ENCODE measurements at regions not wholly inside any gene's neighbourhood (a gene's known extent, or its start where the extent isn't known, plus 50 kb on each side); places are given as distances from the start of the nearest gene placed in this dataset.

DNA sequence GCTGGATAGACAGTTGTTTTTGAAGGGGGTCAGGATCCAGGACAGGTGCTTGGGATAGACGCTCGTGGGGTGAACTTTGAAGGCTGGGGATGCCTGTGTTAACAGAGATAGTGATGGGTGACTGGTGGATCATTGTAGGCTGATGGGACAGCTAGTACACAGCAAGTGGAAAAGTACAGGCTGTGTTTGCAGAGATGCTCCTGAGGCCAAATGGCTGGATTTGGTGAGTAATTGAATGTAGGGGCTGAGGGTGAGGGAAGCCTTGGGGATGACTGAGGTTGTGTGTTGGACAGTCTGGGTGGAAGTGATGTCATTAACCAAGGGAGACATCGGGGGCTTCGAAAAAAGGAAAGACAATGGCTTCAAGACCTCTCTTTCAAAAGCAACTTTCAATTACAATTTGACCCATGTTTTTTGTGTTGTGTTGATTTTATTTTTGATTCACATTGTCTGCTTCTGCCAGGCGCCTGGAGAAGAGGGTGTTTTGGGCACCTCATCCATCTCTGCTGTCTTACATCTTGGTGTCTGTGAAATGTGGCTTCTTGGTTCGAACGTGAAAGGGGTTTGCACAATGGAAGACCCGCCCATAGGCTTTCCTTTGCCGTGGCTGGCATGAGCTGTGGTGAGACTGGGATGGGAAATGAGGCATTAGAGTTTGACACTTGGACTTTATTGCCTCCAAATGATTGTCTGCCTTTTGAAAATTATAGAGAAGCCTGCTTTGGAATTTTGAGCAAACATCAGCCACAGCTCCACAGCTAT, 147.5 kb downstream of the FOXD2 start:
- Histone ChIP-seq H3K4me1 (ENCODE audit: insufficient read depth, low read length, severe bottlenecking) (no peaks in the 10 kb centered on the region), H3K36me3 (ENCODE audit: insufficient read depth, low read length) (no peaks in the 10 kb centered on the region), H3K4me3 (ENCODE audit: low read depth, low read length, poor library complexity, severe bottlenecking) (no peak overlapping the region), H4K20me1 (ENCODE audit: insufficient read depth, low read length) (no peaks in the 10 kb centered on the region), H3F3A (ENCODE audit: insufficient read depth, low read length) (no peaks in the 10 kb centered on the region), H3K27ac (ENCODE audit: low read depth, low read length, poor library complexity, severe bottlenecking) (no peak overlapping the region), H3K4me2 (ENCODE audit: low read length) (no peak overlapping the region), H3K9ac (ENCODE audit: low read length) (no peak overlapping the region), H3K9me3 (ENCODE audit: low read length) (no peaks in the 10 kb centered on the region), H2AFZ (ENCODE audit: low read length) (no peak overlapping the region), H3K9me2 (ENCODE audit: low read depth, low read length) (no peaks in the 10 kb centered on the region), H3K27me3 (ENCODE audit: insufficient read depth, low read length) (no peaks in the 10 kb centered on the region), H3K79me2 (ENCODE audit: insufficient read depth, low read length) (no peaks in the 10 kb centered on the region)
- no peak for TF ChIP-seq EZH2 (IDR thresholded peaks at IDR 0.05; ENCODE audit: borderline replicate concordance, low read length)
- TF ChIP-seq, protein P1, sequence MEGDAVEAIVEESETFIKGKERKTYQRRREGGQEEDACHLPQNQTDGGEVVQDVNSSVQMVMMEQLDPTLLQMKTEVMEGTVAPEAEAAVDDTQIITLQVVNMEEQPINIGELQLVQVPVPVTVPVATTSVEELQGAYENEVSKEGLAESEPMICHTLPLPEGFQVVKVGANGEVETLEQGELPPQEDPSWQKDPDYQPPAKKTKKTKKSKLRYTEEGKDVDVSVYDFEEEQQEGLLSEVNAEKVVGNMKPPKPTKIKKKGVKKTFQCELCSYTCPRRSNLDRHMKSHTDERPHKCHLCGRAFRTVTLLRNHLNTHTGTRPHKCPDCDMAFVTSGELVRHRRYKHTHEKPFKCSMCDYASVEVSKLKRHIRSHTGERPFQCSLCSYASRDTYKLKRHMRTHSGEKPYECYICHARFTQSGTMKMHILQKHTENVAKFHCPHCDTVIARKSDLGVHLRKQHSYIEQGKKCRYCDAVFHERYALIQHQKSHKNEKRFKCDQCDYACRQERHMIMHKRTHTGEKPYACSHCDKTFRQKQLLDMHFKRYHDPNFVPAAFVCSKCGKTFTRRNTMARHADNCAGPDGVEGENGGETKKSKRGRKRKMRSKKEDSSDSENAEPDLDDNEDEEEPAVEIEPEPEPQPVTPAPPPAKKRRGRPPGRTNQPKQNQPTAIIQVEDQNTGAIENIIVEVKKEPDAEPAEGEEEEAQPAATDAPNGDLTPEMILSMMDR (IDR thresholded peaks at IDR 0.05; ENCODE audit: low read length) = no peak

DNA sequence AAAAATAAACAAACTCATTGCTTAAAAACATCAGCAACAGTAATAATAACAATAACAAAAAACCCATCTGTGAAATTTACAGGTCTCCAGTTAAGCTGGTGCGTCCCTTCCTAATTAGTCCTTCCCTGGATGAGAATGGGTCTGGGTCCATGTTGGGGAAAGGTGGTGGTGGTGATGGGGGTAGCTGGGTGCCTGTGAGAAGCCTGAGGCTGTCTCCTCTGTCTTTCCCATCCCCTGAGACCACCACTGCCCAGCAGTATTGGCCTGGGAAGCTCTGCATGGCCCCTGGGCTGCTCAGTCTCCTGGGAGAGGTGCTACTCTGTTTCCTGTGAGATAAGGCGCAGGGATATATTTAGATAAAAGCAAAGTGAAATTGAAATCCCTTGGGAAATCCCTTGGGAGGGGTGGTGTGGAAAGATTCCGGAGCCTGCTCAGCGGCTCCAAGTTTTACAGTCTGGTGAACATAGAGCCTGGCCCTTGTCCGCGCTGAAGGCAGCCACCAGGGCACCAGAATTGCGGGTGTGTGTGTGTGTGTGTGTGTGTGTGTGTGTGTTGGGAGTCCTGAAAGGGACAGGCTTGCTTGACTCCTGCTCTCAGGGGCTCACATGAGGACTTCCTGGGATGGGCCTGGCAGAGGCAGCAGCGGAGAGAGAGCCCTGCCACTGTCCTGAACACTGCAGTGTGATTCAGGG, 150.2 kb downstream of the FOXD2 start:
- Histone ChIP-seq H3K79me2 (ENCODE audit: insufficient read depth, low read length) (no peaks in the 10 kb centered on the region), H4K20me1 (ENCODE audit: insufficient read depth, low read length) (no peaks in the 10 kb centered on the region), H3K27me3 (ENCODE audit: insufficient read depth, low read length) (no peaks in the 10 kb centered on the region), H3K36me3 (ENCODE audit: insufficient read depth, low read length) (no peaks in the 10 kb centered on the region), H3K4me1 (ENCODE audit: insufficient read depth, low read length, severe bottlenecking) (no peaks in the 10 kb centered on the region), H3K9me3 (ENCODE audit: low read length) (no peaks in the 10 kb centered on the region), H3K4me2 (ENCODE audit: low read length) (no peak overlapping the region), H3K9ac (ENCODE audit: low read length) (no peak overlapping the region), H3K4me3 (ENCODE audit: low read depth, low read length, poor library complexity, severe bottlenecking) (no peak overlapping the region), H3F3A (ENCODE audit: insufficient read depth, low read length) (no peaks in the 10 kb centered on the region), H3K9me2 (ENCODE audit: low read depth, low read length) (no peaks in the 10 kb centered on the region), H2AFZ (ENCODE audit: low read length) (no peak overlapping the region), H3K27ac (ENCODE audit: low read depth, low read length, poor library complexity, severe bottlenecking) (no peak overlapping the region)
- TF ChIP-seq EZH2 (IDR thresholded peaks at IDR 0.05; ENCODE audit: borderline replicate concordance, low read length) = no peak

DNA sequence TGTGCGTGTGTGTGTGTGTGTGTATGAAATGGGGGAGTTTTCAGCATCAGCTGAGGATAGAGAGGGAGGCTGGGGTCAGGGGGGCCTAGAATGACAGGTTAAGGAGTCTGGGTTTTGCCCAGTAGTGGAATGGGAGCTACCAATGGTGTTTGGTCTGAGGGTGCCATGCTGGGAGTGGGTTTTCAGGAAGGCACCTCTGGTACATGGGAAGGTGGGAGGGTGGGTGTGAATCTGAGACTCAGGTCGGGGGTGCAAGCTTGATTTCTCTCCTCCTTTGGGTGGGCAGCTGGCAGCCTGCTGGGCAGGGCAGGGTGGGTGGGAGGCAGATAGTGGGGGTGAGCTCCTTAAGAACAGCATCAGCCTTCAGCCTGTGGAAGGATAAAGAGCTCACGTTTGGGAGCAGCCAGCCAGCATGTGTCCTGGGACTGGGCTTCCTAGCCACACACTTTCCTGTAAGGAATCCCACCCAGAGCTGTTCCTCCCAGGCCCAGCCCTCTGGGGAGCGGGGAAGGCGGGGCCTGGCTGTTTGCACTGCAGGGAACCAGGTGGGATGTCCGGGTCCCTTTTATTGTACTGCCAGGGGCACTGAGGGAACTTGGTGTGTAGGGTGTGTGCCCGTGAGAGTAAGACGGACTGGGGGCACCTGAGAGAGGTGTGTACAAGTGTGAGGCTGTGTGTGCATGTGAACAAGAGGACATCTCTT, 152.8 kb downstream of the FOXD2 start:
- Histone ChIP-seq H3K27me3 (ENCODE audit: insufficient read depth, low read length) (no peaks in the 10 kb centered on the region), H3K9ac (ENCODE audit: low read length) (no peak overlapping the region)
- TF ChIP-seq EZH2 (IDR thresholded peaks at IDR 0.05; ENCODE audit: borderline replicate concordance, low read length) = no peak
- TF ChIP-seq, protein P1 (IDR thresholded peaks at IDR 0.05; ENCODE audit: low read length) = no peak

More for the DNA sequence above, 152.8 kb downstream of the FOXD2 start:
- H3K4me3 ChIP-seq (ENCODE audit: low read depth, low read length, poor library complexity, severe bottlenecking) = no peak overlapping the region
- no peaks in the 10 kb centered on the region for H3F3A ChIP-seq (ENCODE audit: insufficient read depth, low read length)
- no peak overlapping the region for H3K4me2 ChIP-seq (ENCODE audit: low read length)
- H4K20me1 ChIP-seq (ENCODE audit: insufficient read depth, low read length) = no peaks in the 10 kb centered on the region
- H3K4me1 ChIP-seq (ENCODE audit: insufficient read depth, low read length, severe bottlenecking) = no peaks in the 10 kb centered on the region
- H2AFZ ChIP-seq (ENCODE audit: low read length) = no peak overlapping the region
- no peaks in the 10 kb centered on the region for H3K9me2 ChIP-seq (ENCODE audit: low read depth, low read length)
- H3K27ac ChIP-seq (ENCODE audit: low read depth, low read length, poor library complexity, severe bottlenecking) = no peak overlapping the region
- no peaks in the 10 kb centered on the region for H3K79me2 ChIP-seq (ENCODE audit: insufficient read depth, low read length)
- H3K36me3 ChIP-seq (ENCODE audit: insufficient read depth, low read length) = no peaks in the 10 kb centered on the region
- H3K9me3 ChIP-seq (ENCODE audit: low read length) = no peaks in the 10 kb centered on the region

Measured in OCI-LY1 (cell line).